GM08714 (cell line): ENCODE measurements at regions not wholly inside any gene's neighbourhood (a gene's known extent, or its start where the extent isn't known, plus 50 kb on each side); places are given as distances from the start of the nearest gene placed in this dataset.

Experiments
- H3K4me3 ChIP-seq: fragments of 200-500 bp; sonication (Bioruptor generic); 2 replicates; pipeline ENCODE4 v1.5.1; 2014; ENCODE audit warnings: mild to moderate bottlenecking, low read length, inconsistent platforms
- ZNF274 ChIP-seq: IDR thresholded peaks from 2 replicates; pipeline ENCODE4 v1.6.1; 2012; ENCODE audit warnings: mild to moderate bottlenecking, low read depth, low read length

DNA sequence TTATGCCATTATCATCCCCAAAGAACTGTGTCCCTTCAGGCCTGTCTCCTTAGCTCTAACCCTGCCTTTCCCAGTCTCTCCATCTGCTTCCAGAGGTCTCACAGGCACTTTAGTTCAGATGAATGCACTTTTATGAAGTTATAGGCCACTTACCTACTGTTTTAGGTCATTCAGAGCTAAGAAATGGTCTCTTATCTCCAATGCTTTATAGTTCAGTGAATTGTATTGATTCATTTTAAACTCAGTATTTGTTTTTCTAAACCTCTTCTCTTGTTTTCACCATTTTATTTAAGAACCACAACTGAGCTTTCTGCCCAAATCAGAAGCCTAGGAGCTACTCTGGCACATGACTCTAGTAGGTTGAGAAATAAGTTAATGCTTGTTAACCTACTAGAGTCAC is 197.5 kb upstream of the ATP2B1 start:
- H3K4me3 ChIP-seq, result no peak overlapping the region
- no peak for TF ChIP-seq ZNF274

DNA sequence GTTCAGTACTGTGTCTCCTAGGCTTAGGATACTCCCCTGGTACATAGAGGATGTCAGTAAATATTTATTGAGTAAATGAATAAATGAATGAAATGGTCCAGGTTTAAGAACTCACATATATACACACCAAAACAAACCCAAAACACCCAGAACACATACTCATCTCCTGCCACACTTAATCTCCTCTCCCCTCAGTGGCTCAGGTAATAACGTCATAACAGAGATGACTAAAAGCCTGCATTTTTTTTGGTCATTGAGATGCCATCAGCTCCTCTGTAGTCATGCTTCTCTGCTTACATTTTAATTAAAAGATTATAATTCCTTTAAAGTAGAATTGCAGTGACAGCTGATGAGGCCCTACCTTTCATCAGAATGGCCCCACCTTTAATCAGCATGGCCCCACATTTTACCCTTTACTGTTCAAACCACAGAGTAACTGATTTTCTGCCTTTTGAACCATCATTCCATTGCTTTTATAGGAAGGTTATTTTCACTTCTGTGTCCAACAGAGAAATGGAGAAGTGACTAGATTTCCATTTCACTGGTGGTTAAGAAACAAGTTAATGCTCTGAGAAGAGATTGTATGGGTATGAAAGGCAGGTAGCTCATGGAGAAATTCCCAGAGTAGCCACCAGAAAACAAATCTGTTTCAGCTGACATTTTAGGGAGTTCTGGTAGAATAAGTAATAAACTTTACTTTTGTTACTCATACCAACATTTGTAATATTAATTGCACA is 193.4 kb upstream of the ATP2B1 start:
- no peak for TF ChIP-seq ZNF274
- H3K4me3 ChIP-seq, result no peak overlapping the region

DNA sequence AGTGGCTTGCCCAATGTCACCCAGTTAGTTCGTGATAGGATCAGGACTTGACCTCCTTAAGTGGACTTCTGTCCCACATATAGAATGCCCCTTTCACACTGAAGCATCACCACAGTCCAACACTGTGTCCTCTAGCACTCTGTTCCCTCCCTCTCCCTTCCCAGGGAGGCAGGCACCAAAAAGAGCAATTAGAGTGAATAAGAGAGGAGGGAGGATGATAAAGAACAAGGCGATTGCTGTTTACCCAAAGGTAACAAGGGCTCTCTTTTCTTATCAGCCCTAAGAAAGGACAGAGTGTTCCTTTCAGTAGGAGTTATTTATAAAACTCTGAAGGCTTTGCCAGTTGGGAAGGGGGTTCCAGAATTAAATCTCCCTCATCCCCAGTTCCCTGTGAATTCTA is 192.7 kb upstream of the ATP2B1 start:
- H3K4me3 ChIP-seq, result no peak overlapping the region
- TF ChIP-seq ZNF274, result no peak

DNA sequence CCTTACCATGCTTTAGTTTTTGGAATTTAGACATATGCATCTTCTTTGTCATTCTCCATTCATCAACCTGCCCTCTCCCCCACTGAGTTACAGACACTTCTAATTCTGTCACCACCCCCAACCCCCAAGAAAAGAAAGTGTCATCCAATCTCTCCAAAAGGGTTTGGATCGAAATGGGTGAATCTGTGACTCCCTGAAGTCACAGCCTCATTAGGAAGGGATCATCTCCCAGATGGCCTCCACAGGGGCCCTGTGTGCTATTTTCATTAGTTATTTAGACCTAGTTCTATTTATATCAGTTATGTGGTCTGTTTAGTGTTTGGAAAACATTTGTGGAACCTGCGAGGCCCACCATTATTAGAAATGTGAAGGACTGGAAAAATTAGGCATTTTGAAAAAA is 191.0 kb upstream of the ATP2B1 start:
- no peak for TF ChIP-seq ZNF274
- H3K4me3 ChIP-seq, result no peak overlapping the region

DNA sequence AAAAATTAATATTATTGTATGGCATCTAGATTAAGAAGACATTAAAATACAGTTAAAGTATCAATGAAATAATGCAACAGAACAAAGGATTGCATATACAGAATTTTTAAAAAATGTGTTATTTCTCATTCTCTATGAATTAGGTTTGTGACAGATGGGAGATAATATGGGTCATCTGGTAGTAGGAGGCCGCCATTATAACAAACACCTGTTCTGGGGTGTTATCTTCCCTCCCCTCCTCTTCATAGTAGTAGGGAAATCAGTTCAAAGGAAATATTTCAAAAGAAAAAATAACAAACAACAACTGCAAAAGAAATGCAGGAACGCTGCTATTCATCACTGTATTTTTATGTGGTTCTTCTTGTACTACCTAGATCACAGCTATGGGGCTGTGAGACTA is 187.0 kb upstream of the ATP2B1 start:
- no peak overlapping the region for H3K4me3 ChIP-seq
- no peak for TF ChIP-seq ZNF274

DNA sequence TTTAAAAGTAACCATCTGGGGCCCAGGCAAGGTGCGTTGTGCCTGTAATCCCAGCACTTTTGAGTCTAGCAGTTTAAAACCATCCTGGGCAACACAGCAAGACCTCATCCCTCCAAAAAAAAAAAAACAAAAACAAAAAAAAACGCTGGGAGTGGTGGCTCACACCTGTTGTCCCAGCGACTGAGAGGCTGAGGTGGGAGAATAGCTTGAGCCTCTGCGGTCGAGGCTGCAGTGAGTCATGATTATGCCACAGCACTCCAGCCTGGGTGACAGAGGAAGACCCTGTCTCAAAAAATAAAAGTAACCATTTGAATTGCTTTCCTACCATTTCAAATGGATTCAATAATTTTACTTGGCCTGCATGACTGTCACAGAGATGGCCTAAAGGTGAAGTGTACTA is 186.5 kb upstream of the ATP2B1 start:
- TF ChIP-seq ZNF274, result no peak
- H3K4me3 ChIP-seq, result no peak overlapping the region

DNA sequence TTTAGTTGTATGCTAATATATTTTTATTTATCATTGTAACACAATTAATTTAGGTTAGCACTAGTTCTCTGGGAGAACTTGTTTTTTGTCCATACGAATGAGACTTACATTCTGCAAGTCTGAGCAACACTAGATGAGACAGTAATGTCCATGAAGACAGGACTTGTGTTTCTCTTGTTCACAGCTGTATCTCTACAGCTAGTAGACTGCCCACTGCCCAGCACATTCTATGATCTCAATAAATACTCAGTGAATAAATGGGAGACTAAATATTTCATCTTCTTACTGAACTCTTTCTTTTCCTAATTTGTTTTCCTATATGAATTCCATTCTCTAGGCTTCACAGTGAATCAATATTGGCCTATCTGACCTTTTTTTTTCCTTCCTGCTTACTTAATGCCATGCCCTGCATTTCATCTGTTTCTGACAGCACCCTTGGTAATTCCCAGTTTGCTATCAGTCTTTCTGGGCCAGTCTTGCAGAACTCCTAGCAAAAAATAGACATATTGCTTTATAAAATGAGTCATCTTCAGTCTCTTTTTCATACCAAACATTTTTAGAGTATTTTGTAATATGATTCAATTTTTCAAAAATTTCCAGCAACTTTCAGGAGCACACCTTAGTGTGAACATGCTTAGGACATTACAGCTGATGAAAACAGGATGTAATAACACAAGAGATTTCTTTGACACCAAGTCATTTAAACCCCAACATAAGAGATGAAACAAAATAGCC is 185.5 kb upstream of the ATP2B1 start:
- no peak overlapping the region for H3K4me3 ChIP-seq
- no peak for TF ChIP-seq ZNF274

DNA sequence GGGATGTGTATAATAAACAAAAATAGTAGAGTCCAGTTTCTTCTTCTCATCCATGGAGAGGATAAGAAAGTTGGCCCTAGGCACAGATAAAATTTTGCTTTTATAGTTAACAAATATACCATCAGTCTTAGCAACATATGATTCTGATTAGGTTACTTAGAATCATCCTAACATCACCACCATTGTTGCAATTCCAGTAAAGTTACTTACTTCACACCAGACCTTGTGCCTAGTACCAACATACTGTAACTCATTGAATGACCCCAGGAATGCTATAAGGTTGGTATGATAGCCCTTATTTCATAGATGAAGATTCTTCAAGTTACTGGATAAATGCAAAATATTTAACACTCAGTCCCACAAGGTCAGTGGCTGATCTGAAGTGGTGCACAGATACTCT is 183.8 kb upstream of the ATP2B1 start:
- no peak for TF ChIP-seq ZNF274
- H3K4me3 ChIP-seq, result no peak overlapping the region

DNA sequence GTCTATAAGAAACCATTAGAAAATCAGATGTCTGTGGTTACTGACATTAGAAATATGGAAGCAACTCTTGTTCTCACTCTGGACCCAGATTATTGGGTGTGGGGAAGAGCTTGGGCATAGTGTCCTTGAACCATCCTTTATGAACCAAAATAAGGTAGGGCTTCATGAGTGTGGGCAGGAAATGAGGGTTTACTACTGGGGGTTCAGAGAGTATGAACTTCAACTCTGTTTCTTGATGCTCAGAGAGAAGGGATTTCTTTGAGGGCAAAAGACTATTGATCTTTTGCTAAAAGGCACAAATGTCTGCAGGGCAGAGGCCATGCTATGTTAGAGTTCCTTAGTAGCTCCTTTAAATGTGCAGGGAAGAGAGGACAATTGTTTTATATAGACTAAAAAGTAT is 183.3 kb upstream of the ATP2B1 start:
- H3K4me3 ChIP-seq, result no peak overlapping the region
- TF ChIP-seq ZNF274, result no peak

DNA sequence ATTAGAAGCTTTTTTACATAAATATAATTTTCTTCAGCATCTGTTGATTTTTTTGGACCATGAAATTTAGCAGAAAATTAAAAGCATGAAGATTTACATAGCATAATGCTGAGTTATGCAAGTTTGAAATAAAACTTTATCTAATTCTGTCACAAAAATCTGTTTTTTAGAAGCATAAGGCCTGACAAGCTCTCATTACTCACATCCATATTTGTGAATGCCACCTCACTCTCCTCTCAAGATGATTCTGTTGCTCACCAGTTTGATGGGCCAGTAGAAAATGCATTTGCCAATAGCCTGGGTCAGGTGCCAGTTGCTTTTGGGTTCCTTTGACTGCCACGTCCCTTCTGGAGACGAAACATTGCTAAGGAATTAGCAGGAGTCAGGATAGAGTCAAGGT is 181.5 kb upstream of the ATP2B1 start:
- H3K4me3 ChIP-seq, result no peak overlapping the region
- TF ChIP-seq ZNF274, result no peak

DNA sequence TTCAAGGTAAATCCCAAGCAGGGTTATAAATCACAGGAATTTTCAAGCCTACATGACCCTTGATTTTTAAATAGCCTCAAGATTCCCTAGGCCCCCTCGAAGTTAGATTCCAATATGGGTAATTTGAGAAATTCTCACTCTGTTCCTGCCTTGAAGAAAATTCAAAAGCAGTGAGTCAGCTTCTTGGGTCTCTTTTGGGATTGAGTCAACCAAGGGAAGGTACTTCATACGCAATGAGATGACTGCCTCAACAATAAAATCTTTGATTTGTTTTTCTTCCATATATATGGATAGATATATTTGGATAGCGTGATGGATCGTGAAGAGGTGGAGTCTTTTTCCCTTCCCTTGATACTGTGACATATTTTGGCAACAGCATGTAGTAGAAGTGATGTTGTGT is 180.4 kb upstream of the ATP2B1 start:
- no peak for TF ChIP-seq ZNF274
- H3K4me3 ChIP-seq, result no peak overlapping the region

DNA sequence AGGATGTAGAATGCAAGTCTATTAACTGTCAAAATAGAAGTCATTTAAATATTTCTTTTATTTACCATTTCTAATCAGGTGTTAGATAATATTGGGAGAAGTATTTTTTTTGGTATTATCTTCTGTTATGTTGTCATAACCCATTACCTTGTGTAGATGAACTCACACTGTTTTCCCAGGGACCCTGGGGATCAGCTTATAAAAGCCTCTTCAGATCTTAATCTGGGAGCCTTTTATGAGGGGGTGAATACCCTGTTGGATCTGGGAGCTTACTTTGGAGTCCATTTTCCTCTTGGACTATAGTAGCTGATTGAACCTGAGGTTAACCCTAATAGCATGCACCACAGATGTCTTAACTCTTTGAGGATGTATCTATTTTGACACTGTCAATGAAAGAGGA is 176.3 kb upstream of the ATP2B1 start:
- no peak overlapping the region for H3K4me3 ChIP-seq
- TF ChIP-seq ZNF274, result no peak

DNA sequence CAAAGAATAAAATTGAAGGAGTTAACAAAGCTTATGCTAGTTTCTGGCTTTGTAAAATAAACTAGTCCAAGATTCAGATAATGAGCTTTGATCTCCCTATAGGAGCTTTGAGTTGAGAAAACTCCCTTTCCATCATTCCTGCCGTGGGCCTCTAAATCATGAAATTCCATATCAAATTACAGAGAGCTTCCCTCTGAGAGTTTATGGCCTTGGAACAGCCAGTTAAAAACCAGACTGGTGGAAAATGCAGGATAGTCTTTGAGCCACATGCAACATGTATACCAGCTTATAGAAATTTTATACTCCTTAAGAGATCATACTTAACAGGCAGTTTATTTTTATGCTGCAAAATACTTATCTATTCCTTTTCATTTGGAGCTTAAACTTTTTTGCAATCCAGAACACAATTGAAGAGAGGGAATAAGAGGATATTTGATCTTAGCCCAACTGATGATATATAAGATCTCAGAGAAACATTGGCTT is 175.8 kb upstream of the ATP2B1 start:
- no peak for TF ChIP-seq ZNF274
- no peak overlapping the region for H3K4me3 ChIP-seq

DNA sequence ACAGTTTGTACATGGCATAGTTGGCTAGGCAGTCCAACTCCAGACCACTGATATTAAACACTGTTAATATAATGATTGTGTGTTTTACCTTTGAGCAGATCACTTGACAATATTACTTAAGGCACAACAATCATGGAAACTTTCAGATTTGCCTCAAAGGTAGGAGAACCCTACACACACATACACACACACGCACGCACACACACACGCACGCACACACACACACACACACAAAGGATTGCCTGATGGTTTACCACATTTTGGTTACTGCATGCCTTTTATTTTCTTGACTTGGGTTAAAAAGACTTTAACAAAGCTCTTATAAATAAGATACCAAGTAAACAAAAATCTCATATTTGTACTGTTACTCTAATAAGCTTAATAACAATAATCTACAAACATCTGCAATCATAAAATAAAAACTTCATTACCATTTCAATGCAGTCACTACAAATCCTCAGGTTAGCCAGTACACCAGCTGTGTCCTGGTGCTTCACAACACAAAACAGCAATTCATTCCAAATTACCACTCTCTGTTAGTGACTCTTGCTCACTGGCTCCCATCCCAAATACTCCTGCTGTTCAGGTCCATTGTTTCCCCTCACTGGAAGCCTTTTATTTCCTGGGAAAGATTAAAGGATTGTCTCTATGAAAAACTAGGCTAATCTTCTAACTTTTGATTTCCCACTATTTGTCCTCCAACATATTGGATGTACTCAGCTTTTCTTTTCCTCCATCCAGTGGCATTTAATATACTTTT is 175.2 kb upstream of the ATP2B1 start:
- TF ChIP-seq ZNF274, result no peak
- no peak overlapping the region for H3K4me3 ChIP-seq

DNA sequence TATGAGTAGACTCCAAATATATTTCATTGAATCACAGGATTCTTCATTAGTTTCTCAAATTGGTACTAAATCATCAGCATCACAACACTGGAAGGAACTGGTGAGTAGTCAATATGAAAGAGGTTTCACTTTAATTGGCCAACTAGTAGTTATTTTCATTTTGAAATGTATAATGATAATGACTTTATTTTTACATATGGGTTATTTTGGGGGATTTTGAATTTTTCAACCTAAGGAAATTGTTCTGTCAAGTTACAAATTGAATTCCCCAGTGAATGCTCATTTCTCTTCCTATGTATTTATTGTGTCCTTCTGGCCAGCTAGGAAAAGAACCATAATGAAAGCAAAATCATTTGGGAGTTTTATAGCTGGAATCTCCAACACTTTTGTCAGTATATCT is 174.2 kb upstream of the ATP2B1 start:
- no peak for TF ChIP-seq ZNF274
- H3K4me3 ChIP-seq, result no peak overlapping the region
